GM10266 (cell line): ENCODE measurements at regions not wholly inside any gene's neighbourhood (a gene's known extent, or its start where the extent isn't known, plus 50 kb on each side); places are given as distances from the start of the nearest gene placed in this dataset.

Source experiments
- DNase-seq: peaks from one replicate; pipeline ENCODE4 v3.0.0; 2012; ENCODE audit errors: extremely low spot score
- TF ChIP-seq, protein P1 (sequence below): IDR thresholded peaks from 2 replicates; pipeline ENCODE4 v1.5.1; 2012; ENCODE audit warnings: mild to moderate bottlenecking, low read depth; ENCODE audit not compliant: control insufficient read depth, insufficient read depth; ENCODE audit errors: missing control alignments

DNA sequence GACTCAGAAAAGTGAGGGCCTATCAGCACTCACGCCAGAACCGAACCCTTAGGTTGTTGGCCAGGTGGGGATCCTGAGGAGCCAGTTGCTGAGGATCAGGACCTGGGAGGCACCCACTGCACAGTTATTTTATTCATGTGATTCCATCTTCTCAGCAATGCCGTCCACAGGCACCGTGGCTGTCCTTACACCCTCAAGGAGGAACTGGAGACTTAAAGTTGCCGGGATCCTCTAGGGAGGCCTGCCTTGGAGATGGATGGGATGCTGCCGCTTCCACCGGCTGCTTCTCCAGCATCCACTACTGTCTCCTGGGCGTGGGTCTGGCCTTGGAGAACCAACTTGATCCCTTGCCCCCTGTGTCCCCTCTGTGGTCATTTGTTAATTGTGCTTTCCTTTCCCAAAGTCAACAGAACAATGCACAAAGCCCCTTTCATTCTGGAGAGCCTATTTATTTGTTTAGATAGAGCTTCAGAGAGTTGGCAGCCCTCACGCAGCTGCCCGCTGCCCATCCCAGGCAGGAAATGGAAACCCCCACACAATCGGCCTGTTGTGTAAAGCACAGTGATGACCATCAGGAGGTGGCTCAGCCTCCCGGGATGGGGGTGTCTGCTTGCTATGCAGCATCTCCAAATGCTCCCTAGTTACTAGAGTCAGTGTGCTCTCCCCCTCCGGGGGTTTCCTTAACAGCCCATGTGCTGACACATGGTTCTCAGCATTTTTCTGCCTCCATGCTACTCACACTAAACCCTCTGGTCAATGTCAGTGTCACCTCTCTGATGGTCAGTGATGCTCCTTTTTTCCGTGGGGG is 52.9 kb upstream of the IGFBP3 start:
- no peak for DNase-seq
- TF ChIP-seq, protein P1, sequence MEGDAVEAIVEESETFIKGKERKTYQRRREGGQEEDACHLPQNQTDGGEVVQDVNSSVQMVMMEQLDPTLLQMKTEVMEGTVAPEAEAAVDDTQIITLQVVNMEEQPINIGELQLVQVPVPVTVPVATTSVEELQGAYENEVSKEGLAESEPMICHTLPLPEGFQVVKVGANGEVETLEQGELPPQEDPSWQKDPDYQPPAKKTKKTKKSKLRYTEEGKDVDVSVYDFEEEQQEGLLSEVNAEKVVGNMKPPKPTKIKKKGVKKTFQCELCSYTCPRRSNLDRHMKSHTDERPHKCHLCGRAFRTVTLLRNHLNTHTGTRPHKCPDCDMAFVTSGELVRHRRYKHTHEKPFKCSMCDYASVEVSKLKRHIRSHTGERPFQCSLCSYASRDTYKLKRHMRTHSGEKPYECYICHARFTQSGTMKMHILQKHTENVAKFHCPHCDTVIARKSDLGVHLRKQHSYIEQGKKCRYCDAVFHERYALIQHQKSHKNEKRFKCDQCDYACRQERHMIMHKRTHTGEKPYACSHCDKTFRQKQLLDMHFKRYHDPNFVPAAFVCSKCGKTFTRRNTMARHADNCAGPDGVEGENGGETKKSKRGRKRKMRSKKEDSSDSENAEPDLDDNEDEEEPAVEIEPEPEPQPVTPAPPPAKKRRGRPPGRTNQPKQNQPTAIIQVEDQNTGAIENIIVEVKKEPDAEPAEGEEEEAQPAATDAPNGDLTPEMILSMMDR, result no peak

DNA sequence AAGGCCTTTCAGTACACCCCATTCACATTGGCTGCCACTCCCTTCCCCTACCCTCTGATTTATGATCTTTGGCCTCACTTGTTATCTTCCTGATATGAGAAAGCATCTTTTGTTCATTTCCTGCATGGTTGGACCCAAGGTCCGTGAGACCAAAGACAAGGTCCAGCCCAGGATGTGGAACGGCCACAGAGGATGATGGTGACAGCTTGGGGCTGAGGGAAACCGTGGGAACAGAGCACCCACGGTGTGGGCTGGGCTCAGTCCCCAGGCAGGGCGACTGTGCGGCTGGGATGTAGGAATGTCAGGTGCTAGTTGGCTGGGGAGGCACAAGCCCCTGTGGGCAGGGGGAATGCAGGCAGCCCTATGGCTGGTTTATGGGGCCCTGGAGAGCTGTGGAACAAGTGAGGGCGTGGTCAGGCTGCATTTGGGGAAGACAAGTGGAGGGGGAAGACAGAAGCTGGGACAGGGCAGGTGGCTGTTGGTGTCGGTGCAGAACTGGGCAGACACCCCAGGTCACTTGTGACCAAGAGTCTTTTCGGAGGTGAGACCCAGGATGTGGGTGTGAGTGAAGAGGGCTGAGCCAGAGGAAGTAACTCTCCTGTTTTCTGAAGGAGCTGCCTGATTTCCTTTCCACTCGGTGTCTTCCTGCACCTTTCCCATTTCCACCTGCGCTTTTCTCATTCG is 51.7 kb upstream of the IGFBP3 start:
- no peak for DNase-seq

DNA sequence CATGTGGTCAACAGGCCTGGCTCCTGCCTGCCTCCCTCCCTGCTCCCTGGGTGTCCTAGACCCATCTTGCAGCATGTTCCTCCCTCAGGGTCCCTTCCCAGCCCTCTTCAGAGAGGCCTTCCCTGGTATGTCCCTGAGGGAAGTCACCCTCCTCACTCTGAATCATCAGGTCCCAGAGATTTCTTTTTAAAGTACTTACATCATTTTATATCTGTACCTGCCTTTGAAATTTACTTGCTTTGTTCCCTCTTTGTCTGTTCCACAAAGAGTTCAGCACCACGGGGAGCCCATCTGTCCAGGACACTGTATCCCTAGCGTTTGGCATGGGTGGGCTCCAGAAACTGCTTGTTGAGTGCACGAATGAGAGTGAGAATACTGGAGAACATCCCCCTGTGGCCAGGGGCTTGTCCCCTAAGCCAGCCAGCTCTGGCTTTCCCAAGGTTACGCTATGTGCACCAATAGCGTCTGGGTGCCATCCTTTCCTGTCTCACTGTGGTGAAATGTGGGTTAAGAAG is 50.6 kb upstream of the IGFBP3 start:
- no peak for DNase-seq
- TF ChIP-seq, protein P1, result no peak

More for the DNA sequence above, 51.7 kb upstream of the IGFBP3 start:
- TF ChIP-seq, protein P1, result no peak

DNA sequence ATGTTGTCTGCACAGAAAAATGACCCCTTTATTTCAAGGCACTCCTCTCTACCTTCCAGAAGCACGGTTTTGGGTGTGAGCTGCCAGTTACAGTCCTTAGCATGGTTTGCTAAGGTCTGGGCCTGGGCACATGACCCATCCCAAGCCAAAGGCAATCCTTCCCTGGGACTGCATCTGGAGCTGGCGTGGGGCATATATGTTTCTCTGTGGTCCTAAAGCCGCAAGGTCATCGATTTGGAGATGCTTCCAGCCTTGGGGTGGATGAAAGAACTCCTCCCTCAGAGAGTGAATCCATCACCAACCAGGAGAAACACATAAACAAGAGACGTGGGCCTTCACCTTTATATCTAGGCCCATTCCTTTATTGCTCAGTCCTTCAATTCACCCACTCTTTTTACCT is 50.1 kb upstream of the IGFBP3 start:
- TF ChIP-seq, protein P1, result no peak
- no peak for DNase-seq
